ENCODE measurements at regions not wholly inside any gene's neighbourhood (a gene's known extent, or its start where the extent isn't known, plus 50 kb on each side); places are given as distances from the start of the nearest gene placed in this dataset.

GRCh38 chr5:8842971-8843551 lies 702.8 kb downstream of the SEMA5A start:
- Histone ChIP-seq H3K27me3 (replicated peaks; ENCODE audit: control insufficient read depth, insufficient read depth, low read length) (no peaks in the 10 kb centered on the region), H3K9me3 (0 out of 2 replicates have a peak, but pooled peaks cover 3% of the 10 kb centered on the region), H3K4me3 (ENCODE audit: low read depth, low read length) (no peak overlapping the region), H3K36me3 (ENCODE audit: control insufficient read depth, insufficient read depth, low read length) (no peaks in the 10 kb centered on the region), H3K4me1 (no peaks in the 10 kb centered on the region)
- Mint-ChIP-seq H3K4me1 (ENCODE audit: low read depth, unreplicated experiment) (no peaks in the 10 kb centered on the region), H3K36me3 (ENCODE audit: insufficient read depth, unreplicated experiment) (no peaks in the 10 kb centered on the region), H3K27me3 (ENCODE audit: insufficient read depth, unreplicated experiment) (peaks cover 7% of the 10 kb centered on the region), H3K4me3 (ENCODE audit: unreplicated experiment) (no peak overlapping the region), H3K27ac (ENCODE audit: unreplicated experiment) (no peak overlapping the region), H3K9me3 (ENCODE audit: unreplicated experiment) (peaks cover 9% of the 10 kb centered on the region)
- ChIA-PET POLR2A (no interaction called here), CTCF (no interaction called here)
- TF ChIP-seq, protein P1, sequence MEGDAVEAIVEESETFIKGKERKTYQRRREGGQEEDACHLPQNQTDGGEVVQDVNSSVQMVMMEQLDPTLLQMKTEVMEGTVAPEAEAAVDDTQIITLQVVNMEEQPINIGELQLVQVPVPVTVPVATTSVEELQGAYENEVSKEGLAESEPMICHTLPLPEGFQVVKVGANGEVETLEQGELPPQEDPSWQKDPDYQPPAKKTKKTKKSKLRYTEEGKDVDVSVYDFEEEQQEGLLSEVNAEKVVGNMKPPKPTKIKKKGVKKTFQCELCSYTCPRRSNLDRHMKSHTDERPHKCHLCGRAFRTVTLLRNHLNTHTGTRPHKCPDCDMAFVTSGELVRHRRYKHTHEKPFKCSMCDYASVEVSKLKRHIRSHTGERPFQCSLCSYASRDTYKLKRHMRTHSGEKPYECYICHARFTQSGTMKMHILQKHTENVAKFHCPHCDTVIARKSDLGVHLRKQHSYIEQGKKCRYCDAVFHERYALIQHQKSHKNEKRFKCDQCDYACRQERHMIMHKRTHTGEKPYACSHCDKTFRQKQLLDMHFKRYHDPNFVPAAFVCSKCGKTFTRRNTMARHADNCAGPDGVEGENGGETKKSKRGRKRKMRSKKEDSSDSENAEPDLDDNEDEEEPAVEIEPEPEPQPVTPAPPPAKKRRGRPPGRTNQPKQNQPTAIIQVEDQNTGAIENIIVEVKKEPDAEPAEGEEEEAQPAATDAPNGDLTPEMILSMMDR (IDR thresholded peaks at IDR 0.05; ENCODE audit: insufficient read depth in 1 of 2, low read depth in 1 of 2, low read length in 1 of 2, severe bottlenecking in 1 of 2, unreplicated experiment in 1 of 2): peak in 1 of 2 experiments; percentile 37
- peak in 1 of 2 experiments; percentile 12 for DNase-seq
- intact Hi-C loops (cut with micrococcal nuclease; ENCODE audit: unreplicated experiment): loop anchor here (1.0 kb wide), 1 partner anchor 87 kb away; no protein-coding TSS in a partner anchor
- BruUV-seq (replicated peaks): no TSS peak

DNA sequence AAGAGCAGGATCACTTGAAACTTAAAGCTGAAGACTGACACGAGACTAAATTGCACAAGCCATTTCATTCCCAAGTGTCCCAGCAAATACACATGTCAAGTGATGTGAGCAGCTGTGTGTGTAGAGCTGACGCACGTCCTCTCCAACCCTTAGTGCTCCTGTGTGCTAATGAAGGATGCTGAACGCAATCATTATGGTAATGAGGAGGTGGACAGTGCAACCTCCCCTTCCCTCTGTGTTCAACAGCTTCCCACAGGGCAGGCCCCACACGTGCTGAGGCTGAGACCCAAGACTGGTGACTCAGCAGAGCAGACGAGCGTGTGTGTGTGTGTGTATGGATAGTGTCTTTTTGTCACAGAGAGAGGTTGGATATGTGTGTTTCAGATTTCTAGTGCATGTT lies 702.1 kb downstream of the SEMA5A start:
- CTCF ChIA-PET: no interaction called here
- no TSS peak for BruUV-seq (replicated peaks)
- intact Hi-C loops (cut with micrococcal nuclease; ENCODE audit: unreplicated experiment): loop anchor here (1.0 kb wide), 1 partner anchor 87 kb away; no protein-coding TSS in a partner anchor

GRCh38 chr5:8844206-8844605 lies 701.7 kb downstream of the SEMA5A start:
- intact Hi-C loops (cut with micrococcal nuclease; ENCODE audit: unreplicated experiment): no loop called here
- H3K9me3 ChIP-seq: 0 out of 2 replicates have a peak, but pooled peaks cover 3% of the 10 kb centered on the region
- no TSS peak for BruUV-seq (replicated peaks)
- ChIA-PET CTCF (no interaction called here), POLR2A (no interaction called here)
- H3K9me3 Mint-ChIP-seq (ENCODE audit: unreplicated experiment): peaks cover 9% of the 10 kb centered on the region
- no peak overlapping the region for H3K4me3 Mint-ChIP-seq (ENCODE audit: unreplicated experiment)
- no peaks in the 10 kb centered on the region for H3K36me3 ChIP-seq (ENCODE audit: control insufficient read depth, insufficient read depth, low read length)
- H3K27me3 ChIP-seq (replicated peaks; ENCODE audit: control insufficient read depth, insufficient read depth, low read length): no peaks in the 10 kb centered on the region
- no peaks in the 10 kb centered on the region for H3K36me3 Mint-ChIP-seq (ENCODE audit: insufficient read depth, unreplicated experiment)
- H3K27ac Mint-ChIP-seq (ENCODE audit: unreplicated experiment): no peak overlapping the region
- H3K4me1 ChIP-seq: no peaks in the 10 kb centered on the region
- H3K4me3 ChIP-seq (ENCODE audit: low read depth, low read length): no peak overlapping the region
- TF ChIP-seq, protein P1 (IDR thresholded peaks at IDR 0.05; ENCODE audit: insufficient read depth in 1 of 2, low read depth in 1 of 2, low read length in 1 of 2, severe bottlenecking in 1 of 2, unreplicated experiment in 1 of 2): no peak
- DNase-seq: no peak
- peaks cover 7% of the 10 kb centered on the region for H3K27me3 Mint-ChIP-seq (ENCODE audit: insufficient read depth, unreplicated experiment)
- H3K4me1 Mint-ChIP-seq (ENCODE audit: low read depth, unreplicated experiment): no peaks in the 10 kb centered on the region

More for the DNA sequence above, 702.1 kb downstream of the SEMA5A start:
- Mint-ChIP-seq H3K4me1 (ENCODE audit: low read depth, unreplicated experiment) (no peaks in the 10 kb centered on the region), H3K36me3 (ENCODE audit: insufficient read depth, unreplicated experiment) (no peaks in the 10 kb centered on the region), H3K9me3 (ENCODE audit: unreplicated experiment) (peaks cover 9% of the 10 kb centered on the region), H3K27ac (ENCODE audit: unreplicated experiment) (no peak overlapping the region), H3K27me3 (ENCODE audit: insufficient read depth, unreplicated experiment) (peaks cover 7% of the 10 kb centered on the region), H3K4me3 (ENCODE audit: unreplicated experiment) (no peak overlapping the region)
- TF ChIP-seq, protein P1 (IDR thresholded peaks at IDR 0.05; ENCODE audit: insufficient read depth in 1 of 2, low read depth in 1 of 2, low read length in 1 of 2, severe bottlenecking in 1 of 2, unreplicated experiment in 1 of 2): no peak
- H3K4me1 ChIP-seq: no peaks in the 10 kb centered on the region
- no peak overlapping the region for H3K4me3 ChIP-seq (ENCODE audit: low read depth, low read length)
- no peaks in the 10 kb centered on the region for H3K36me3 ChIP-seq (ENCODE audit: control insufficient read depth, insufficient read depth, low read length)
- 0 out of 2 replicates have a peak, but pooled peaks cover 3% of the 10 kb centered on the region for H3K9me3 ChIP-seq
- H3K27me3 ChIP-seq (replicated peaks; ENCODE audit: control insufficient read depth, insufficient read depth, low read length): no peaks in the 10 kb centered on the region
- no peak for DNase-seq
- POLR2A ChIA-PET: no interaction called here

All from Caco-2 (cell line).